Lower leg skin (tissue), 4 donors: ENCODE measurements at regions not wholly inside any gene's neighbourhood (a gene's known extent, or its start where the extent isn't known, plus 50 kb on each side); places are given as distances from the start of the nearest gene placed in this dataset.

Source experiments
- DNase-seq, 2 donors: peaks; one replicate each; pipeline ENCODE4 v3.0.0-alpha.2; 2019; ENCODE audit warnings: low spot score in 2 of 2
- H3K4me3 ChIP-seq: fragments of 200-600 bp; sonication (generic); 2 replicates; pipeline ENCODE4 v1.5.1; 2017; ENCODE audit warnings: mild to moderate bottlenecking, low read depth; ENCODE audit not compliant: poor library complexity, severe bottlenecking
- CTCF ChIP-seq, 3 donors: fragments of 450-650 bp; IDR thresholded peaks; one replicate each; pipeline ENCODE4 v1.5.1; 2016; ENCODE audit warnings: antibody characterized with exemption in 3 of 3, mild to moderate bottlenecking in 3 of 3, moderate library complexity in 2 of 3
- POLR2A ChIP-seq, 2 donors: fragments of 450-650 bp; IDR thresholded peaks; one replicate each; pipeline ENCODE4 v1.6.1; 2016 to 2017; ENCODE audit warnings: antibody characterized with exemption in 2 of 2, mild to moderate bottlenecking in 1 of 2, moderate library complexity in 1 of 2
- WGBS, 2 donors: methylation state at CpG; one replicate each; pipeline ENCODE4 v1.1.5; 2018; 5-methylcytosine and 5-hydroxymethylcytosine counted together
- intact Hi-C: fragments of 100-400 bp; cut with DNase I; formaldehyde crosslinking; loops from one replicate; pipeline ENCODE4 v1.15.0; 2023; ENCODE audit warnings: low total_unique reads

DNA sequence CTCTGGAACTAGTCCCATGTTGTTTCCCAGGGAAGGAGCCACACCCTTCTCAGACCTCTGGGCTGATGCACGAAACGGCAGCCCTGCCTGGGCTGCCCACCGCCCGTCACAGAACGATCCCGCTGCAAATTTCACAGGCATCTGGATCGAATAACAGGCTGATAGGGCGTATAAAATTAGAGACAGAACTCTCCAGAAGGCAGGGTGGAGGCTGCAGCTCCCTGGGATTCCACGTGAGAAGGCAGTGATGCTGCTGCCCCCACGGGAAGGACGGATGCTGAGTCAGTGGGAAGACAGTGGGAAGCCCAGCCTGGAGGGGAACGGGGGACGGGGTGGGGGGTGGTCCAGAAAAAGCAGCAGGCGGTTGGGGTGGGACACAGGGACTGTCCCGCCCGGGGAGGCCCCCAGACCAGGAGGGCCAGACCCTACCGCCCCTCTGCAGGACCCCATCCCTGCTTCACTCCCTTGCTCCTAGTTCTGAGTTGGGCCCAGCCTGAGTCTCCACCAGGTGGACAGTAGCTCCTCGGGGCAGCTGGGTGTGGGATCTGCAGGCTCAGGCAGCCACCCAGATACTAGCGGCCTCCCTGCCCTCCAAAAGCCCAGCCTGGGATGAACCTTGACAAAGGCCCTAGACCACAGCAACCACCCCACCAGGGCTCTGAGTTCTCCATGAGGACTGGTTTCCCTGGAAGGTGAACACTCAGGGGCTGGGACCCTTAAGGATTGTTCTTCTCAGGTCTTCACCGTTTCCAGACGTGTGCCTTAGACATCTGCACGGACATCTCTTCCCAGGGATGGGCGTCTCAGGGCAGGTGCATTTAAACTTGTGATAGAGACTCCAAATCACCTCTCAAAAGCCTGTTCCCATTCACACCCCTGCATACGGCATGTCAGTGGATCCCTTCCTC is 117.8 kb downstream of the METRNL start:
- no peak for TF ChIP-seq CTCF (IDR thresholded peaks at IDR 0.05)
- no peak for TF ChIP-seq POLR2A (IDR thresholded peaks at IDR 0.05)
- WGBS, 2 donors, result 52 to 67% methylated on average over 23 to 24 of the region's 24 CpGs
- DNase-seq, result peak in 1 of 2 donors; percentile 26
- intact Hi-C loops, result no loop called here
- no peak overlapping the region for H3K4me3 ChIP-seq

- intact Hi-C loops, result no loop called here
- TF ChIP-seq CTCF (IDR thresholded peaks at IDR 0.05), result no peak
- no peak for TF ChIP-seq POLR2A (IDR thresholded peaks at IDR 0.05)
- WGBS, 2 donors, result 83 to 89% methylated on average over 27 of the region's 27 CpGs
- DNase-seq, result peak; percentile 14 to 81
- H3K4me3 ChIP-seq, result no peak overlapping the region
These were observed 119.2 kb downstream of the METRNL start for GRCh38 chr17:83198366-83199341.

DNA sequence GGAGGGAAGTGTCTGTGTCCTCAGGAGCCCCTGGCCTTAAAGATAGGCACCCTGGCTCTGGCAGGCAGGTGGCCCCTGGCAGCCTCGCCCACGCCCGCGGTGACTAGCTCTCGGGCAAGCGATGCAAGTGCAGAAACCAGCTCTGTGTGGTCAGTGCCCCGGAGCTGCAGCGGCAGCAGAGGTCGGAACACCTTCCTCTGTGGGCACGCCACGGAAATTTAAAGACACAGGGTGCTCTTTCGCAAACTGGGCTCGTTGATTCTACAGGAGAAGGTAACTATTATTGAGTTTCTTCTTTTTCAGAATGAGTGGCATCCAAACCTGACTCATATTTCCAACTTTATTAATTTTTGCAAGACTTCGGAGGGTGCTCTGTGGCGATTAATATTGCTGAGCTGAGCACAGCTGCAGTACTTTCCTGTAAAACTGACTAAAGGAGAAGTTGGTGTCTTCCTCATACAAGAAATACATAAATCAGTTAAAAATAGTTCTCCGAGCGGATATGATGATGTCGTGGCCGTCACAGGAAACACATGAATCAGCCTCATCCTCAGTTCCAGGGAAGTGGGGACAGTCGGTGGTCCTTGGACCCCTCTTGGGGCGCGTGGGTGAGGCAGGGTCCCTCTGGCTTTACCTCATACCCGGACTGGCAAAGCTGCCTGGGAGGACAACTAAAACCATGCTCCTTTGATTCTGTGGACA is 120.2 kb downstream of the METRNL start:
- H3K4me3 ChIP-seq, result no peak overlapping the region
- WGBS, 2 donors, result 50 to 58% methylated on average over 17 to 23 of the region's 23 CpGs
- intact Hi-C loops, result no loop called here
- TF ChIP-seq CTCF (IDR thresholded peaks at IDR 0.05) (no peak), POLR2A (IDR thresholded peaks at IDR 0.05) (no peak)
- DNase-seq, result peak; percentile 62 to 89

- DNase-seq, result peak; percentile 69 to 96
These were observed 120.9 kb downstream of the METRNL start for GRCh38 chr17:83200231-83200699.

More at GRCh38 chr17:83200231-83200699, 120.9 kb downstream of the METRNL start:
- WGBS, 2 donors, result 37 to 39% methylated on average over 17 to 21 of the region's 21 CpGs
- no peak overlapping the region for H3K4me3 ChIP-seq
- TF ChIP-seq POLR2A (IDR thresholded peaks at IDR 0.05), result no peak
- TF ChIP-seq CTCF (IDR thresholded peaks at IDR 0.05), result no peak
- intact Hi-C loops, result no loop called here
